Ascending aorta (tissue), 2 donors: ENCODE measurements at regions not wholly inside any gene's neighbourhood (a gene's known extent, or its start where the extent isn't known, plus 50 kb on each side); places are given as distances from the start of the nearest gene placed in this dataset.

Source experiments
- DNase-seq, 2 donors: peaks; one replicate each; pipeline ENCODE4 v3.0.0-alpha.2; 2019; ENCODE audit warnings: low spot score in 2 of 2
- H3K27ac ChIP-seq, 2 donors: fragments of 200-600 bp; sonication (generic); one replicate each; pipeline ENCODE4 v1.5.1; 2016 to 2017; ENCODE audit warnings: mild to moderate bottlenecking in 1 of 2
- H3K27me3 ChIP-seq: fragments of 200-600 bp; sonication (generic); one replicate; pipeline ENCODE4 v1.5.1; 2017
- H3K36me3 ChIP-seq, 2 donors: fragments of 200-600 bp; sonication (generic); one replicate each; pipeline ENCODE4 v1.5.1; 2016
- H3K4me1 ChIP-seq, 2 donors: fragments of 200-600 bp; sonication (generic); one replicate each; pipeline ENCODE4 v1.5.1; 2016 to 2017; ENCODE audit warnings: mild to moderate bottlenecking in 1 of 2
- H3K4me3 ChIP-seq, 2 donors: fragments of 200-600 bp; sonication (generic); one replicate each; pipeline ENCODE4 v1.5.1; 2016 to 2017; ENCODE audit warnings: mild to moderate bottlenecking in 1 of 2
- H3K9me3 ChIP-seq, 2 donors: fragments of 200-600 bp; sonication (generic); one replicate each; pipeline ENCODE4 v1.5.1; 2016
- CTCF ChIP-seq, 3 experiments: fragments of 200-600 bp in 2 of 3; fragments of 450-650 bp in 1 of 3; sonication (generic) in 2 of 3; IDR thresholded peaks; one replicate each; pipeline ENCODE4 v1.5.1; 2016 to 2019; ENCODE audit warnings: antibody characterized with exemption in 3 of 3, mild to moderate bottlenecking in 1 of 3, moderate library complexity in 1 of 3
- intact Hi-C: fragments of 100-400 bp; cut with DNase I; formaldehyde crosslinking; loops from one replicate; pipeline ENCODE4 v1.15.1; 2023

- H3K9me3 ChIP-seq, result no peaks in the 10 kb centered on the region
- intact Hi-C loops, result no loop called here
- H3K36me3 ChIP-seq, result no peaks in the 10 kb centered on the region
- TF ChIP-seq CTCF (IDR thresholded peaks at IDR 0.05), result no peak
- H3K4me3 ChIP-seq, result no peak overlapping the region
- no peak overlapping the region for H3K27ac ChIP-seq
- H3K27me3 ChIP-seq, result no peaks in the 10 kb centered on the region
- DNase-seq, result no peak
- no peaks in the 10 kb centered on the region for H3K4me1 ChIP-seq
These were observed 66.7 kb upstream of the FOXE1 start for GRCh38 chr9:97786341-97786740.

DNA sequence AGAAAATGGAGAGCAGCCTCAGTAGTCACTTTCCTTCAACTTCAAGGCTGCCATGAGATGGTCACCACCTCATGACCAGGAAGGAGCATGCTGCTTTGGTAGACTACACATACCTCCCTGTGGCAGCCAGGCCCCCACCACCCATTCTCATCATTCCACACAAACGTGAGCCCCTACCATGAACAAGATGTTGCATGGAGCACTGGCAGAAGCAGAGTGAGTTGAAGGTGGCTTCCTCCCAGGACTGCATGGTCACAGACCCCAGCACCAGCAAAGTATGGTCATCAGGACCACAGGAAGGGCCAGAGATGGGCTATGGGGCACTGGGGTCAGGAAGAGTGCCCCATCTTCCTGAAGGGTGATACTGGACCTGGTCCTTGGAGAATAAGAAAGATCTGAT lies 65.5 kb upstream of the FOXE1 start:
- DNase-seq, result no peak
- H3K9me3 ChIP-seq, result no peaks in the 10 kb centered on the region
- H3K36me3 ChIP-seq, result no peaks in the 10 kb centered on the region
- intact Hi-C loops, result no loop called here
- no peak overlapping the region for H3K27ac ChIP-seq
- H3K27me3 ChIP-seq, result no peaks in the 10 kb centered on the region
- TF ChIP-seq CTCF (IDR thresholded peaks at IDR 0.05), result no peak
- H3K4me1 ChIP-seq, result no peaks in the 10 kb centered on the region
- H3K4me3 ChIP-seq, result no peak overlapping the region

DNA sequence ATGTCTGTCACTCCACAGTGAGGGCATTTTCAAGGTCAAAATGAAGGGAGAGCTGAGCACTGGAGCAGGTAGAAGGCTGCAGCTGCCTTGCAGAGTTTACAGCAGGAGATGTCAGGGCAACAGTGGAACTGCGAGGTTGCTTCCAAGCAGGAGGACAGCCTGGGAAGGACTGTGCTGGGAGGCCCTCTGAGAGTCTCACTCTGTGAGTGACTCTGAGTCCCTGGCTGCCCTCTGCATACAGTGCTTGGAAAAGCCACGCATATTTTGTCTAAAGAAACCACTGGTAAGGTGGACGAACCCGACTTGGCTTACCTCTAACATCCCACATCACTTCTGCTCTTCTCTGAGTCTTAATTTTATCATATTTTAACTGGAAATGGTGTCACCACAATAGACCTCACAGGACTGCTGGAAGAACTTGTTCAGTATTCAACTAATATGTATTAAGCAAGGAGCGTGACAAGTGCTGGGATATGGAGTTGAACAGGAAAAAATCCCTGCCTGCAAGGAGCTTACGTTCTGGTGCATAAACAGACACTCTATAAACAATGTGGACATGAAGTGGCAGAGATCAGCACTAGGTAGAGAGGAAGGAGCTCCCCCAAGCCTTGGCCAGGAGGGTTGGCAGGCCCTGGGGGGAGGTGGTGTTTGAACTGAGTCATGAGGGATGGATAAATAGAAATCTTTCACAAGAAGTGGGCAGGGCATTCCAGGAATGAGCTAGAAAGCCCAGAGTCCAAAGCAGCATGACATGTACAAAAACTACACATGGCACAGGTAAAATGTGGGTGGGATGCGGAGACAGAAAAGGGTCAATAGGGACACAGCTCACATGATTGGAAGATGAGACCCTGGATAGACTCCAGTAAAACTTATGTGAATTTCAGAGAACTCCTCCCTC lies 64.0 kb upstream of the FOXE1 start:
- no peaks in the 10 kb centered on the region for H3K36me3 ChIP-seq
- no peaks in the 10 kb centered on the region for H3K27me3 ChIP-seq
- no peak overlapping the region for H3K27ac ChIP-seq
- intact Hi-C loops, result no loop called here
- no peak for TF ChIP-seq CTCF (IDR thresholded peaks at IDR 0.05)
- DNase-seq, result no peak
- H3K4me3 ChIP-seq, result no peak overlapping the region
- H3K9me3 ChIP-seq, result no peaks in the 10 kb centered on the region
- no peaks in the 10 kb centered on the region for H3K4me1 ChIP-seq

DNA sequence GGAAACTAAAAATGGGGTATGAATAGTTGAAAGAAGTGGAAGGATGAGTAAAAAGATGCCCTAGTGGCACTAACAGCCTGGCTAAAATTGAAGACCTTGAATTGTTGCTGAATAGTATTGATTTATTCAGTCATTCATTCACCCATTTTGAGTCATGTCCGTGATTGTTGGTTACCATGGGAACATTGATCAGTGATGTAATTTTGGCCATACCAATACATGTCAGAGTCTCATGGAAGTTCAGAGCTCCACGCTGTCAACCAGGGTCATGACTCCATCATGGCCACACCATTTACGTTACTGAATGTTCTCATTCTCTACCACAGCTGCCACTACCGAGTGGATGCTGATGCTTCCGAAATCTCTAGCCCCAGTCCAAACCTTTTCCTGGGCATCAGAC lies 62.5 kb upstream of the FOXE1 start:
- TF ChIP-seq CTCF (IDR thresholded peaks at IDR 0.05), result no peak
- Histone ChIP-seq H3K27me3 (no peaks in the 10 kb centered on the region), H3K36me3 (no peaks in the 10 kb centered on the region), H3K4me3 (no peak overlapping the region), H3K9me3 (no peaks in the 10 kb centered on the region), H3K27ac (no peak overlapping the region), H3K4me1 (no peaks in the 10 kb centered on the region)
- intact Hi-C loops, result no loop called here
- no peak for DNase-seq

- no peaks in the 10 kb centered on the region for H3K4me1 ChIP-seq
- H3K27ac ChIP-seq, result no peak overlapping the region
- no peak for TF ChIP-seq CTCF (IDR thresholded peaks at IDR 0.05)
- no peaks in the 10 kb centered on the region for H3K27me3 ChIP-seq
- intact Hi-C loops, result no loop called here
- H3K9me3 ChIP-seq, result no peaks in the 10 kb centered on the region
- no peak for DNase-seq
- H3K36me3 ChIP-seq, result no peaks in the 10 kb centered on the region
- H3K4me3 ChIP-seq, result no peak overlapping the region
These were observed 61.5 kb upstream of the FOXE1 start for GRCh38 chr9:97791542-97791941.
